H1 (cell line): ENCODE measurements at regions not wholly inside any gene's neighbourhood (a gene's known extent, or its start where the extent isn't known, plus 50 kb on each side); places are given as distances from the start of the nearest gene placed in this dataset.

ENCODE experiments used
- CTCF ChIA-PET: fragments of 300-600 bp; sonication (Branson Sonifier 250); formaldehyde crosslinking; loops from one replicate; lab custom pipeline; 2021; ENCODE audit not compliant: partially characterized antibody; lab: Charles Lee
- POLR2A ChIA-PET: fragments of 300-600 bp; sonication (Branson Sonifier 250); formaldehyde crosslinking; loops from one replicate; lab custom pipeline; 2021; ENCODE audit warnings: inconsistent platforms; ENCODE audit not compliant: partially characterized antibody; lab: Charles Lee
- DNase-seq, 2 experiments: peaks; one replicate each; pipeline versions ENCODE4 v3.0.0 to v3.0.0-alpha.2; 2010 to 2022; ENCODE audit warnings: low spot score in 2 of 2, low read depth in 1 of 2, mixed read lengths in 1 of 2
- FAIRE-seq: peaks from 2 replicates; lab custom pipeline; 2011; peaks lifted over from hg19 to GRCh38; lab: Jason Lieb, UNC
- H2AFZ ChIP-seq: 2 replicates; pipeline ENCODE4 v1.8.1; 2012; ENCODE audit warnings: low read length, inconsistent platforms
- H2AK5ac ChIP-seq: 2 replicates; pipeline ENCODE4 v1.6.1; 2013; ENCODE audit warnings: low read depth, low read length
- H2BK120ac ChIP-seq: replicated peaks from 2 replicates; pipeline ENCODE3; 2013; ENCODE audit warnings: low read depth, low read length, inconsistent platforms
- H2BK12ac ChIP-seq: 2 replicates; pipeline ENCODE4 v1.6.1; 2013; ENCODE audit warnings: low read depth, low read length
- H2BK15ac ChIP-seq: 2 replicates; pipeline ENCODE4 v1.6.1; 2013; ENCODE audit warnings: low read length
- H2BK20ac ChIP-seq: 2 replicates; pipeline ENCODE4 v1.6.1; 2013; ENCODE audit warnings: low read length
- H2BK5ac ChIP-seq: 2 replicates; pipeline ENCODE4 v1.6.1; 2013; ENCODE audit warnings: low read depth, low read length
- H3K14ac ChIP-seq: 2 replicates; pipeline ENCODE4 v1.6.1; 2013; ENCODE audit warnings: inconsistent platforms; ENCODE audit not compliant: insufficient read length
- H3K18ac ChIP-seq: 2 replicates; pipeline ENCODE4 v1.6.1; 2013; ENCODE audit warnings: low read length; ENCODE audit errors: extremely low read depth
- H3K23ac ChIP-seq: 2 replicates; pipeline ENCODE4 v1.6.1; 2013; ENCODE audit warnings: inconsistent platforms; ENCODE audit not compliant: insufficient read length
- H3K23me2 ChIP-seq: 2 replicates; pipeline ENCODE4 v1.6.1; 2013; ENCODE audit warnings: low read depth, low read length
- H3K27ac ChIP-seq: 2 replicates; pipeline ENCODE4 v1.6.1; 2011; ENCODE audit warnings: low read depth, low read length, inconsistent platforms
- H3K27me3 ChIP-seq, 4 experiments: replicated peaks in 1 of 4; 1 replicate in 1 of 4; 2 replicates in 3 of 4; pipeline versions ENCODE4 v1.6.1 to v1.8.1; 2011 to 2013; ENCODE audit warnings: low read length in 3 of 4, mild to moderate bottlenecking in 3 of 4, inconsistent platforms in 2 of 4, mixed read lengths in 2 of 4, moderate library complexity in 1 of 4; ENCODE audit not compliant: control insufficient read depth in 3 of 4, insufficient read depth in 3 of 4; ENCODE audit errors: extremely low read depth in 1 of 4
- H3K36me3 ChIP-seq, 4 experiments: 2 replicates each; pipeline versions ENCODE4 v1.6.1 to v1.8.1; 2011 to 2013; ENCODE audit warnings: mild to moderate bottlenecking in 4 of 4, low read length in 3 of 4, moderate library complexity in 2 of 4, control low read depth in 1 of 4, inconsistent platforms in 1 of 4; ENCODE audit not compliant: insufficient read depth in 4 of 4, control insufficient read depth in 2 of 4
- H3K4ac ChIP-seq: replicated peaks from 2 replicates; pipeline ENCODE3; 2013; ENCODE audit warnings: low read length, low read depth, mixed read lengths, inconsistent platforms; ENCODE audit not compliant: insufficient read length
- H3K4me1 ChIP-seq, 4 experiments: replicated peaks in 1 of 4; 1 replicate in 1 of 4; 2 replicates in 3 of 4; pipeline versions ENCODE4 v1.6.1 to v1.8.1; 2011 to 2013; ENCODE audit warnings: low read length in 3 of 4, inconsistent platforms in 2 of 4, mixed read lengths in 1 of 4; ENCODE audit not compliant: insufficient read depth in 4 of 4, control insufficient read depth in 3 of 4
- H3K4me2 ChIP-seq, 2 experiments: 2 replicates each; pipeline versions ENCODE4 v1.6.1 to v1.8.1; 2011 to 2013; ENCODE audit warnings: low read depth in 2 of 2, low read length in 2 of 2, control low read depth in 1 of 2, inconsistent platforms in 1 of 2, mild to moderate bottlenecking in 1 of 2; ENCODE audit not compliant: insufficient read depth in 1 of 2
- H3K4me3 ChIP-seq, 4 experiments: fragments of 200-600, 300-600 bp in 1 of 4; sonication (generic), shearing (Covaris generic), sonication (Bioruptor Twin) in 1 of 4; 2 replicates each; pipeline versions ENCODE4 v1.5.1 to v1.8.1; 2011 to 2016; ENCODE audit warnings: low read length in 4 of 4, low read depth in 3 of 4, control low read depth in 2 of 4, inconsistent platforms in 2 of 4, mild to moderate bottlenecking in 2 of 4, mixed read lengths in 1 of 4, moderate library complexity in 1 of 4; ENCODE audit not compliant: insufficient read depth in 2 of 4; ENCODE audit errors: extremely low read depth in 1 of 4
- H3K56ac ChIP-seq: replicated peaks from 2 replicates; pipeline ENCODE3; 2013; ENCODE audit warnings: low read depth, mild to moderate bottlenecking, mixed read lengths, low read length, inconsistent platforms; ENCODE audit not compliant: insufficient read length
- H3K79me1 ChIP-seq: 2 replicates; pipeline ENCODE4 v1.6.1; 2013; ENCODE audit warnings: low read depth, low read length, control low read depth
- H3K79me2 ChIP-seq, 2 experiments: 2 replicates each; pipeline versions ENCODE4 v1.6.1 to v1.8.1; 2012 to 2013; ENCODE audit warnings: low read length in 2 of 2, mild to moderate bottlenecking in 2 of 2, inconsistent platforms in 1 of 2; ENCODE audit not compliant: insufficient read depth in 2 of 2, control insufficient read depth in 1 of 2
- H3K9ac ChIP-seq, 4 experiments: replicated peaks in 1 of 4; 1 replicate in 1 of 4; 2 replicates in 3 of 4; pipeline versions ENCODE4 v1.6.1 to v1.8.1; 2011 to 2013; ENCODE audit warnings: low read depth in 3 of 4, low read length in 3 of 4, control low read depth in 2 of 4, mild to moderate bottlenecking in 2 of 4, moderate library complexity in 2 of 4, inconsistent platforms in 1 of 4; ENCODE audit errors: extremely low read depth in 1 of 4
- H3K9me3 ChIP-seq, 2 experiments: 2 replicates each; pipeline versions ENCODE4 v1.6.1 to v1.8.1; 2012 to 2013; ENCODE audit warnings: mild to moderate bottlenecking in 2 of 2, moderate library complexity in 2 of 2, control low read depth in 1 of 2, inconsistent platforms in 1 of 2, low read depth in 1 of 2, low read length in 1 of 2, mixed read lengths in 1 of 2; ENCODE audit not compliant: insufficient read depth in 2 of 2
- H4K20me1 ChIP-seq, 2 experiments: replicated peaks in 1 of 2; 2 replicates each; pipeline versions ENCODE3 to v1.8.1; 2011 to 2013; ENCODE audit warnings: inconsistent platforms in 2 of 2, low read length in 2 of 2, mild to moderate bottlenecking in 1 of 2; ENCODE audit not compliant: insufficient read depth in 2 of 2, control insufficient read depth in 1 of 2
- H4K5ac ChIP-seq: 2 replicates; pipeline ENCODE4 v1.6.1; 2013; ENCODE audit warnings: low read length, low read depth, mixed read lengths, inconsistent platforms; ENCODE audit not compliant: insufficient read length
- H4K8ac ChIP-seq: 2 replicates; pipeline ENCODE4 v1.8.0; 2013; ENCODE audit warnings: mild to moderate bottlenecking, moderate library complexity, low read length, inconsistent platforms; ENCODE audit not compliant: insufficient read depth; ENCODE audit errors: extremely low read depth
- H4K91ac ChIP-seq: replicated peaks from 2 replicates; pipeline ENCODE3; 2013; ENCODE audit warnings: low read length, mixed read lengths, inconsistent platforms; ENCODE audit not compliant: insufficient read length
- ASH2L ChIP-seq: fragments of 200-600, 300-600 bp; sonication (generic); IDR thresholded peaks from one replicate; pipeline ENCODE4 v1.7.1; 2017; ENCODE audit warnings: low read length
- EGR1 ChIP-seq: IDR thresholded peaks from 2 replicates; pipeline ENCODE4 v1.6.1; 2011; ENCODE audit warnings: low read depth, low read length, borderline replicate concordance
- HDAC2 ChIP-seq, 2 experiments: fragments of 300-600 bp in 1 of 2; sonication (generic) in 1 of 2; IDR thresholded peaks; 2 replicates each; pipeline ENCODE4 v1.6.1; 2011 to 2012; ENCODE audit warnings: low read depth in 2 of 2, low read length in 2 of 2, mild to moderate bottlenecking in 2 of 2, moderate library complexity in 2 of 2, borderline replicate concordance in 1 of 2, inconsistent platforms in 1 of 2
- JUN ChIP-seq: IDR thresholded peaks from 2 replicates; pipeline ENCODE4 v1.6.1; 2011; ENCODE audit warnings: low read depth, mild to moderate bottlenecking, improper control_type of control experiment, low read length
- KDM1A ChIP-seq: fragments of 200-600, 300-600 bp; sonication (generic); IDR thresholded peaks from 2 replicates; pipeline ENCODE4 v1.7.1; 2016; ENCODE audit warnings: mild to moderate bottlenecking, low read length, borderline replicate concordance
- MAX ChIP-seq: IDR thresholded peaks from 2 replicates; pipeline ENCODE4 v1.6.1; 2012; ENCODE audit warnings: inconsistent platforms
- POLR2A ChIP-seq, 2 experiments: IDR thresholded peaks; 1 replicate in 1 of 2; 2 replicates in 1 of 2; pipeline ENCODE4 v1.6.1; 2011; ENCODE audit warnings: low read depth in 2 of 2, low read length in 2 of 2, mild to moderate bottlenecking in 2 of 2; ENCODE audit errors: control extremely low read depth in 1 of 2
- POLR2AphosphoS5 ChIP-seq: IDR thresholded peaks from 2 replicates; pipeline ENCODE4 v1.6.1; 2011; ENCODE audit warnings: low read depth, low read length
- RBBP5 ChIP-seq: IDR thresholded peaks from 2 replicates; pipeline ENCODE4 v1.7.1; 2012; ENCODE audit warnings: low read depth, mild to moderate bottlenecking, inconsistent platforms, low read length, moderate library complexity, borderline replicate concordance
- RXRA ChIP-seq: IDR thresholded peaks from 2 replicates; pipeline ENCODE4 v1.6.1; 2011; ENCODE audit warnings: low read depth, mild to moderate bottlenecking, low read length, moderate library complexity; ENCODE audit not compliant: insufficient read depth
- SIX5 ChIP-seq: IDR thresholded peaks from 2 replicates; pipeline ENCODE4 v1.6.1; 2011; ENCODE audit warnings: mild to moderate bottlenecking, low read depth, low read length
- SP2 ChIP-seq: IDR thresholded peaks from 2 replicates; pipeline ENCODE4 v1.6.1; 2012; ENCODE audit warnings: mild to moderate bottlenecking, low read length, inconsistent platforms
- TCF12 ChIP-seq: IDR thresholded peaks from 2 replicates; pipeline ENCODE4 v1.6.1; 2011; ENCODE audit warnings: low read depth, mild to moderate bottlenecking, low read length
- WGBS, 2 experiments: shearing (Covaris generic) in 1 of 2; methylation state at CpG; one replicate each; pipeline versions ENCODE4 v1.1.6 to v1.1.7; 2013 to 2015; ENCODE audit warnings: low lambda C conversion rate in 2 of 2, mixed read lengths in 2 of 2, inconsistent platforms in 1 of 2, low coverage in 1 of 2, missing lambda C conversion rate in 1 of 2; ENCODE audit not compliant: insufficient replicate concordance in 2 of 2, insufficient coverage in 1 of 2, insufficient read length in 1 of 2; ENCODE audit errors: extremely low coverage in 1 of 2, missing lambda C conversion rate in 1 of 2; 5-methylcytosine and 5-hydroxymethylcytosine counted together

- H3K4me3 ChIP-seq, result no peak overlapping the region
- no peak for DNase-seq
- 92% methylated on average over 41 of the region's 41 CpGs; no CpG with 5 or more reads in 1 of the 2 experiments for WGBS, 2 experiments
- TF ChIP-seq HDAC2 (IDR thresholded peaks at IDR 0.05; ENCODE audit: borderline replicate concordance in 1 of 2, low read depth in 2 of 2, low read length in 2 of 2) (no peak), POLR2A (IDR thresholded peaks at IDR 0.05; ENCODE audit: control extremely low read depth in 1 of 2, low read depth in 2 of 2, low read length in 2 of 2) (no peak), SP2 (no peak), POLR2AphosphoS5 (no peak), ASH2L (no peak), JUN (no peak), RBBP5 (no peak), EGR1 (no peak), KDM1A (no peak), TCF12 (no peak), MAX (no peak), RXRA (no peak), SIX5 (no peak)
Observed at GRCh38 chr10:132487241-132488135, 50.1 kb upstream of the INPP5A start.

More at GRCh38 chr10:132487241-132488135, 50.1 kb upstream of the INPP5A start:
- Histone ChIP-seq H3K27ac (no peak overlapping the region), H2AFZ (no peak overlapping the region), H3K23ac (no peak overlapping the region), H3K79me2 (no peaks in the 10 kb centered on the region), H4K5ac (no peak overlapping the region), H3K4me2 (no peak overlapping the region), H3K79me1 (no peaks in the 10 kb centered on the region), H3K9me3 (peaks cover 0 to 15% of the 10 kb centered on the region in 2 experiments; a peak in 1 of 4 replicates), H3K14ac (no peak overlapping the region), H3K9ac (no peak overlapping the region), H3K36me3 (no peaks in the 10 kb centered on the region), H3K27me3 (peaks cover 0 to 4% (median 0%) of the 10 kb centered on the region in 4 experiments; a peak in 1 of 7 replicates), H4K20me1 (no peaks in the 10 kb centered on the region), H3K4me1 (no peaks in the 10 kb centered on the region; a peak in 1 of 7 replicates), H2BK5ac (no peak overlapping the region), H3K23me2 (no peaks in the 10 kb centered on the region), H3K4ac (no peak overlapping the region), H2BK20ac (no peak overlapping the region), H4K91ac (no peak overlapping the region), H2AK5ac (no peak overlapping the region), H4K8ac (peak overlapping the region; percentile 28; the same call in 1 of the 2 replicates), H2BK120ac (no peak overlapping the region), H2BK12ac (no peak overlapping the region), H3K56ac (no peak overlapping the region), H3K18ac (no peak overlapping the region), H2BK15ac (no peak overlapping the region)
- ChIA-PET CTCF (interaction anchor here (0.6 to 1.0 kb wide), 5 partner anchors 11 to 104 kb away, joined by 3 to 4 read pairs (median 3); no protein-coding TSS in a partner anchor), POLR2A (interaction anchor here (1.1 kb wide), 1 partner anchor 218 kb away, joined by 3 read pairs; no protein-coding TSS in a partner anchor)
- no peak for FAIRE-seq
